ENCODE measurements at regions not wholly inside any gene's neighbourhood (a gene's known extent, or its start where the extent isn't known, plus 50 kb on each side); places are given as distances from the start of the nearest gene placed in this dataset.
A peak's percentile ranks its signal among the peaks of the same experiment; 100 is the strongest.
"Not testable (repeated sequence)": the region's sequence is repeated elsewhere in the genome, so short reads cannot be mapped to it uniquely, and the experiment has no call there.

- not testable (repeated sequence) for DNase-seq (ENCODE audit: low read depth in 3 of 3)
Measured at GRCh38 chr22:25417826-25418225, 146.6 kb upstream of the GRK3 start.

GRCh38 chr22:25419247-25420113, 145.0 kb upstream of the GRK3 start:
- DNase-seq (ENCODE audit: low read depth in 3 of 3) = no peak

- DNase-seq (ENCODE audit: low read depth in 3 of 3) = not testable (repeated sequence)
Measured at GRCh38 chr22:25420114-25420441, 144.4 kb upstream of the GRK3 start.

GRCh38 chr22:25420471-25420924, 144.0 kb upstream of the GRK3 start:
- DNase-seq (ENCODE audit: low read depth in 3 of 3) = no peak

GRCh38 chr22:25420925-25421904, 143.3 kb upstream of the GRK3 start:
- DNase-seq (ENCODE audit: low read depth in 3 of 3) = no peak

GRCh38 chr22:25426530-25427308, 137.8 kb upstream of the GRK3 start:
- DNase-seq (ENCODE audit: low read depth in 3 of 3) = not testable (repeated sequence)

GRCh38 chr22:25431637-25432342, 132.7 kb upstream of the GRK3 start:
- not testable (repeated sequence) for DNase-seq (ENCODE audit: low read depth in 3 of 3)

- DNase-seq (ENCODE audit: low read depth in 3 of 3) = not testable (repeated sequence)
Measured at GRCh38 chr22:25433381-25433970, 131.0 kb upstream of the GRK3 start.

- DNase-seq (ENCODE audit: low read depth in 3 of 3) = no peak
Measured at GRCh38 chr22:25437414-25438160, 126.9 kb upstream of the GRK3 start.

- no peak for DNase-seq (ENCODE audit: low read depth in 3 of 3)
Measured at GRCh38 chr22:25447067-25447685, 117.3 kb upstream of the GRK3 start.

GRCh38 chr22:25447686-25448434, 116.6 kb upstream of the GRK3 start:
- DNase-seq (ENCODE audit: low read depth in 3 of 3) = peak; percentile 80 to 86 (median 81)

- DNase-seq (ENCODE audit: low read depth in 3 of 3) = no peak
Measured at GRCh38 chr22:25448435-25449051, 115.9 kb upstream of the GRK3 start.

- no peak for DNase-seq (ENCODE audit: low read depth in 3 of 3)
Measured at GRCh38 chr22:25449781-25450317, 114.6 kb upstream of the GRK3 start.

GRCh38 chr22:25451480-25452114, 112.9 kb upstream of the GRK3 start:
- DNase-seq (ENCODE audit: low read depth in 3 of 3) = no peak

GRCh38 chr22:25452116-25452700, 112.3 kb upstream of the GRK3 start:
- DNase-seq (ENCODE audit: low read depth in 3 of 3) = no peak

- no peak for DNase-seq (ENCODE audit: low read depth in 3 of 3)
Measured at GRCh38 chr22:25453058-25453457, 111.4 kb upstream of the GRK3 start.

GRCh38 chr22:25453557-25453956, 110.9 kb upstream of the GRK3 start:
- DNase-seq (ENCODE audit: low read depth in 3 of 3) = no peak

Measured in stimulated activated CD4-positive, alpha-beta T cell treated with anti-CD3 and anti-CD28 coated beads, TNF-alpha, amount 100 ng/mL, for 4 hours (primary cell).